ENCODE measurements at regions not wholly inside any gene's neighbourhood (a gene's known extent, or its start where the extent isn't known, plus 50 kb on each side); places are given as distances from the start of the nearest gene placed in this dataset.

GRCh38 chr20:39246436-39246835 lies 284.3 kb downstream of the DHX35 start:
- no peak for DNase-seq (ENCODE audit: low read depth)
- H3K27me3 ChIP-seq (ENCODE audit: control insufficient read depth, insufficient read depth, low read length): no peaks in the 10 kb centered on the region
- no peaks in the 10 kb centered on the region for H3K36me3 ChIP-seq (ENCODE audit: control insufficient read depth, insufficient read depth, low read length)
- H3K4me3 ChIP-seq (ENCODE audit: low read depth, low read length): no peak overlapping the region
- TF ChIP-seq, protein P1, sequence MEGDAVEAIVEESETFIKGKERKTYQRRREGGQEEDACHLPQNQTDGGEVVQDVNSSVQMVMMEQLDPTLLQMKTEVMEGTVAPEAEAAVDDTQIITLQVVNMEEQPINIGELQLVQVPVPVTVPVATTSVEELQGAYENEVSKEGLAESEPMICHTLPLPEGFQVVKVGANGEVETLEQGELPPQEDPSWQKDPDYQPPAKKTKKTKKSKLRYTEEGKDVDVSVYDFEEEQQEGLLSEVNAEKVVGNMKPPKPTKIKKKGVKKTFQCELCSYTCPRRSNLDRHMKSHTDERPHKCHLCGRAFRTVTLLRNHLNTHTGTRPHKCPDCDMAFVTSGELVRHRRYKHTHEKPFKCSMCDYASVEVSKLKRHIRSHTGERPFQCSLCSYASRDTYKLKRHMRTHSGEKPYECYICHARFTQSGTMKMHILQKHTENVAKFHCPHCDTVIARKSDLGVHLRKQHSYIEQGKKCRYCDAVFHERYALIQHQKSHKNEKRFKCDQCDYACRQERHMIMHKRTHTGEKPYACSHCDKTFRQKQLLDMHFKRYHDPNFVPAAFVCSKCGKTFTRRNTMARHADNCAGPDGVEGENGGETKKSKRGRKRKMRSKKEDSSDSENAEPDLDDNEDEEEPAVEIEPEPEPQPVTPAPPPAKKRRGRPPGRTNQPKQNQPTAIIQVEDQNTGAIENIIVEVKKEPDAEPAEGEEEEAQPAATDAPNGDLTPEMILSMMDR (IDR thresholded peaks at IDR 0.05; ENCODE audit: insufficient read depth, low read length, poor library complexity, severe bottlenecking): no peak

- Histone ChIP-seq H3K27me3 (ENCODE audit: control insufficient read depth, insufficient read depth, low read length) (no peaks in the 10 kb centered on the region), H3K4me3 (ENCODE audit: low read depth, low read length) (no peak overlapping the region), H3K36me3 (ENCODE audit: control insufficient read depth, insufficient read depth, low read length) (no peaks in the 10 kb centered on the region)
- TF ChIP-seq, protein P1 (IDR thresholded peaks at IDR 0.05; ENCODE audit: insufficient read depth, low read length, poor library complexity, severe bottlenecking): no peak
- no peak for DNase-seq (ENCODE audit: low read depth)
Measured at GRCh38 chr20:39245685-39246311, 283.7 kb downstream of the DHX35 start.

GRCh38 chr20:39243962-39244361 lies 281.8 kb downstream of the DHX35 start:
- no peaks in the 10 kb centered on the region for H3K36me3 ChIP-seq (ENCODE audit: control insufficient read depth, insufficient read depth, low read length)
- H3K27me3 ChIP-seq (ENCODE audit: control insufficient read depth, insufficient read depth, low read length): no peaks in the 10 kb centered on the region
- TF ChIP-seq, protein P1 (IDR thresholded peaks at IDR 0.05; ENCODE audit: insufficient read depth, low read length, poor library complexity, severe bottlenecking): no peak
- no peak for DNase-seq (ENCODE audit: low read depth)
- no peak overlapping the region for H3K4me3 ChIP-seq (ENCODE audit: low read depth, low read length)

- no peak for DNase-seq (ENCODE audit: low read depth)
- TF ChIP-seq, protein P1 (IDR thresholded peaks at IDR 0.05; ENCODE audit: insufficient read depth, low read length, poor library complexity, severe bottlenecking): no peak
- H3K36me3 ChIP-seq (ENCODE audit: control insufficient read depth, insufficient read depth, low read length): no peaks in the 10 kb centered on the region
Measured at GRCh38 chr20:39242614-39243013, 280.5 kb downstream of the DHX35 start.

GRCh38 chr20:39234520-39235095 lies 272.5 kb downstream of the DHX35 start:
- no peaks in the 10 kb centered on the region for H3K36me3 ChIP-seq (ENCODE audit: control insufficient read depth, insufficient read depth, low read length)
- no peak for DNase-seq (ENCODE audit: low read depth)
- no peak overlapping the region for H3K4me3 ChIP-seq (ENCODE audit: low read depth, low read length)
- TF ChIP-seq, protein P1 (IDR thresholded peaks at IDR 0.05; ENCODE audit: insufficient read depth, low read length, poor library complexity, severe bottlenecking): no peak
- no peaks in the 10 kb centered on the region for H3K27me3 ChIP-seq (ENCODE audit: control insufficient read depth, insufficient read depth, low read length)

More at GRCh38 chr20:39242614-39243013, 280.5 kb downstream of the DHX35 start:
- H3K27me3 ChIP-seq (ENCODE audit: control insufficient read depth, insufficient read depth, low read length): no peaks in the 10 kb centered on the region
- no peak overlapping the region for H3K4me3 ChIP-seq (ENCODE audit: low read depth, low read length)

GRCh38 chr20:39233755-39234154 lies 271.6 kb downstream of the DHX35 start:
- TF ChIP-seq, protein P1 (IDR thresholded peaks at IDR 0.05; ENCODE audit: insufficient read depth, low read length, poor library complexity, severe bottlenecking): no peak
- DNase-seq (ENCODE audit: low read depth): no peak
- Histone ChIP-seq H3K27me3 (ENCODE audit: control insufficient read depth, insufficient read depth, low read length) (no peaks in the 10 kb centered on the region), H3K36me3 (ENCODE audit: control insufficient read depth, insufficient read depth, low read length) (no peaks in the 10 kb centered on the region), H3K4me3 (ENCODE audit: low read depth, low read length) (no peak overlapping the region)

Data from kidney epithelial cell (primary cell).